ENCODE measurements at regions not wholly inside any gene's neighbourhood (a gene's known extent, or its start where the extent isn't known, plus 50 kb on each side); places are given as distances from the start of the nearest gene placed in this dataset.

- DNase-seq (ENCODE audit: low read depth, low spot score) = peak; percentile 75
- TF ChIP-seq CTCF (IDR thresholded peaks at IDR 0.05; ENCODE audit: low read depth, low read length) = no peak
- Histone ChIP-seq H3K27me3 (ENCODE audit: control insufficient read depth, insufficient read depth, low read length) (peaks cover 2% of the 10 kb centered on the region), H3K4me3 (ENCODE audit: low read depth, low read length) (no peak overlapping the region), H3K27ac (ENCODE audit: low read depth, low read length) (peak overlapping the region; percentile 63), H3K9me3 (ENCODE audit: control insufficient read depth, insufficient read depth, low read length) (no peaks in the 10 kb centered on the region)
- ChIA-PET CTCF (interaction anchor here (0.8 to 4.8 kb wide), 15 partner anchors 9 to 1043 kb away, joined by 3 to 45 read pairs (median 4); no protein-coding TSS in a partner anchor), POLR2A (interaction anchor here (0.8 kb wide), 1 partner anchor 234 kb away, joined by 3 read pairs; no protein-coding TSS in a partner anchor)
Measured at GRCh38 chr14:53304726-53305381, 151.7 kb upstream of the DDHD1 start.

- Histone ChIP-seq H3K9me3 (ENCODE audit: control insufficient read depth, insufficient read depth, low read length) (no peaks in the 10 kb centered on the region), H3K27ac (ENCODE audit: low read depth, low read length) (no peak overlapping the region), H3K4me3 (ENCODE audit: low read depth, low read length) (no peak overlapping the region), H3K27me3 (ENCODE audit: control insufficient read depth, insufficient read depth, low read length) (no peaks in the 10 kb centered on the region)
- no peak for DNase-seq (ENCODE audit: low read depth, low spot score)
- POLR2A ChIA-PET = no interaction called here
- peak; percentile 52 for TF ChIP-seq CTCF (IDR thresholded peaks at IDR 0.05; ENCODE audit: low read depth, low read length)
- CTCF ChIA-PET = interaction anchor here (0.6 to 3.2 kb wide), 59 partner anchors 9 to 1052 kb away, joined by 3 to 45 read pairs (median 4); no protein-coding TSS in a partner anchor
Measured at GRCh38 chr14:53295985-53296582, 143.0 kb upstream of the DDHD1 start.

- no peaks in the 10 kb centered on the region for H3K9me3 ChIP-seq (ENCODE audit: control insufficient read depth, insufficient read depth, low read length)
- CTCF ChIA-PET = interaction anchor here (0.6 to 3.2 kb wide), 56 partner anchors 8 to 1053 kb away, joined by 3 to 45 read pairs (median 4); no protein-coding TSS in a partner anchor
- POLR2A ChIA-PET = no interaction called here
- no peak overlapping the region for H3K4me3 ChIP-seq (ENCODE audit: low read depth, low read length)
- DNase-seq (ENCODE audit: low read depth, low spot score) = no peak
- no peaks in the 10 kb centered on the region for H3K27me3 ChIP-seq (ENCODE audit: control insufficient read depth, insufficient read depth, low read length)
- no peak overlapping the region for H3K27ac ChIP-seq (ENCODE audit: low read depth, low read length)
- TF ChIP-seq CTCF (IDR thresholded peaks at IDR 0.05; ENCODE audit: low read depth, low read length) = no peak
Measured at GRCh38 chr14:53295372-53295771, 142.2 kb upstream of the DDHD1 start.

- no peak for TF ChIP-seq CTCF (IDR thresholded peaks at IDR 0.05; ENCODE audit: low read depth, low read length)
- POLR2A ChIA-PET = no interaction called here
Measured at GRCh38 chr14:53286301-53286700, 133.2 kb upstream of the DDHD1 start.

GRCh38 chr14:53285821-53286220 is 132.7 kb upstream of the DDHD1 start:
- ChIA-PET CTCF (interaction anchor here (0.6 kb wide), 1 partner anchor 161 kb away, joined by 3 read pairs; no protein-coding TSS in a partner anchor), POLR2A (no interaction called here)
- Histone ChIP-seq H3K27me3 (ENCODE audit: control insufficient read depth, insufficient read depth, low read length) (no peaks in the 10 kb centered on the region), H3K4me3 (ENCODE audit: low read depth, low read length) (no peak overlapping the region), H3K27ac (ENCODE audit: low read depth, low read length) (no peak overlapping the region), H3K9me3 (ENCODE audit: control insufficient read depth, insufficient read depth, low read length) (peaks cover 7% of the 10 kb centered on the region)
- DNase-seq (ENCODE audit: low read depth, low spot score) = no peak
- TF ChIP-seq CTCF (IDR thresholded peaks at IDR 0.05; ENCODE audit: low read depth, low read length) = 0 out of 2 replicates have a peak, but pooled peaks have one; percentile 7

More at GRCh38 chr14:53286301-53286700, 133.2 kb upstream of the DDHD1 start:
- DNase-seq (ENCODE audit: low read depth, low spot score) = no peak
- Histone ChIP-seq H3K4me3 (ENCODE audit: low read depth, low read length) (no peak overlapping the region), H3K9me3 (ENCODE audit: control insufficient read depth, insufficient read depth, low read length) (peaks cover 5% of the 10 kb centered on the region), H3K27me3 (ENCODE audit: control insufficient read depth, insufficient read depth, low read length) (no peaks in the 10 kb centered on the region), H3K27ac (ENCODE audit: low read depth, low read length) (no peak overlapping the region)
- CTCF ChIA-PET = interaction anchor here (0.6 kb wide), 1 partner anchor 161 kb away, joined by 3 read pairs; no protein-coding TSS in a partner anchor
